PC-3 (cell line): ENCODE measurements at regions not wholly inside any gene's neighbourhood (a gene's known extent, or its start where the extent isn't known, plus 50 kb on each side); places are given as distances from the start of the nearest gene placed in this dataset.

Source experiments
- ATAC-seq: fragments of 200-7000 bp; cut with Tn5 transposase; 2 replicates; pipeline ENCODE4 v1.9.1; 2020; ENCODE audit warnings: mild to moderate bottlenecking, moderate library complexity
- BruUV-seq: library from RNA; stranded (reverse); fragments of 400-500 nt; replicated peaks from 2 replicates; lab custom pipeline; 2021; lab: Mats Ljungman, UMichigan
- CTCF ChIA-PET: fragments of 300-600 bp; sonication (Branson Sonifier 250); formaldehyde crosslinking; loops from one replicate; lab custom pipeline; 2022; ENCODE audit warnings: antibody characterized with exemption; lab: Charles Lee
- POLR2A ChIA-PET: fragments of 300-600 bp; sonication (Branson Sonifier 250); formaldehyde crosslinking; loops from one replicate; lab custom pipeline; 2022; ENCODE audit warnings: antibody characterized with exemption; ENCODE audit not compliant: unreplicated experiment; lab: Charles Lee
- DNase-seq: peaks from one replicate; pipeline ENCODE4 v3.0.0-alpha.2; 2015
- H2AFZ ChIP-seq: fragments of 300-600 bp; sonication (generic); 2 replicates; pipeline ENCODE4 v1.6.0; 2016; ENCODE audit warnings: antibody characterized with exemption, low read length
- H3F3A ChIP-seq: fragments of 300-600 bp; sonication (generic); one replicate; pipeline ENCODE4 v1.6.0; 2017; ENCODE audit warnings: antibody characterized with exemption, low read length, control low read depth, mild to moderate bottlenecking; ENCODE audit not compliant: unreplicated experiment
- H3K27ac ChIP-seq: fragments of 300-600 bp; sonication (generic); 2 replicates; pipeline ENCODE4 v1.5.1; 2016; ENCODE audit warnings: mild to moderate bottlenecking, low read length
- H3K27me3 ChIP-seq: fragments of 300-600 bp; sonication (generic); 2 replicates; pipeline ENCODE4 v1.6.1; 2016; ENCODE audit warnings: low read length, mixed read lengths
- H3K36me3 ChIP-seq: fragments of 300-600 bp; sonication (generic); 2 replicates; pipeline ENCODE4 v1.6.1; 2016; ENCODE audit warnings: low read depth, mixed run types, low read length, mixed read lengths
- H3K4me1 ChIP-seq: fragments of 300-600 bp; sonication (generic); 2 replicates; pipeline ENCODE4 v1.5.1; 2016; ENCODE audit warnings: low read length; ENCODE audit not compliant: insufficient read depth
- H3K4me2 ChIP-seq: fragments of 300-600 bp; sonication (generic); 2 replicates; pipeline ENCODE4 v1.6.0; 2016; ENCODE audit warnings: low read length
- H3K4me3 ChIP-seq: fragments of 300-600 bp; sonication (generic); 2 replicates; pipeline ENCODE4 v1.5.1; 2016; ENCODE audit warnings: mild to moderate bottlenecking, low read length, mixed read lengths
- H3K79me2 ChIP-seq: fragments of 300-600 bp; sonication (generic); 2 replicates; pipeline ENCODE4 v1.6.1; 2017; ENCODE audit warnings: low read length, mixed read lengths
- H3K9ac ChIP-seq: fragments of 300-600 bp; sonication (generic); 2 replicates; pipeline ENCODE4 v1.6.0; 2016; ENCODE audit warnings: mild to moderate bottlenecking, low read length
- H3K9me2 ChIP-seq: fragments of 300-600 bp; sonication (generic); replicated peaks from 2 replicates; pipeline ENCODE4 v1.6.1; 2016; ENCODE audit warnings: mixed run types, low read length, mixed read lengths
- H3K9me3 ChIP-seq: fragments of 300-600 bp; sonication (generic); 2 replicates; pipeline ENCODE4 v1.6.1; 2016; ENCODE audit warnings: low read length, mixed read lengths
- H4K20me1 ChIP-seq: fragments of 300-600 bp; sonication (generic); 2 replicates; pipeline ENCODE4 v1.6.1; 2016; ENCODE audit warnings: low read length, mixed read lengths
- CTCF ChIP-seq: fragments of 300-600 bp; sonication (generic); conservative IDR thresholded peaks from 2 replicates; pipeline ENCODE4 v1.5.1; 2017; ENCODE audit warnings: antibody characterized with exemption, low read depth, mild to moderate bottlenecking, low read length
- EZH2 ChIP-seq: fragments of 300-600 bp; sonication (generic); IDR thresholded peaks from one replicate; pipeline ENCODE4 v1.6.1; 2017; ENCODE audit warnings: antibody characterized with exemption, mild to moderate bottlenecking, low read length; ENCODE audit not compliant: unreplicated experiment
- EZH2phosphoT487 ChIP-seq: fragments of 300-600 bp; sonication (generic); IDR thresholded peaks from 2 replicates; pipeline ENCODE4 v1.6.1; 2018; ENCODE audit warnings: mild to moderate bottlenecking, antibody characterized with exemption, low read length, borderline replicate concordance
- intact Hi-C: fragments of 100-400 bp; cut with micrococcal nuclease; formaldehyde crosslinking; loops from 2 replicates; pipeline ENCODE4 v1.9.0; 2023

GRCh38 chr18:78719821-78720220, 259.8 kb upstream of the SALL3 start:
- Histone ChIP-seq H3K9me3 (no peaks in the 10 kb centered on the region), H3K4me2 (no peak overlapping the region), H3K9me2 (no peaks in the 10 kb centered on the region), H3K9ac (no peak overlapping the region), H2AFZ (no peak overlapping the region), H4K20me1 (no peaks in the 10 kb centered on the region), H3F3A (no peaks in the 10 kb centered on the region), H3K79me2 (no peaks in the 10 kb centered on the region), H3K4me3 (no peak overlapping the region), H3K27me3 (peaks cover 68% of the 10 kb centered on the region), H3K36me3 (no peaks in the 10 kb centered on the region), H3K27ac (no peak overlapping the region), H3K4me1 (no peaks in the 10 kb centered on the region)
- ATAC-seq (no peak), DNase-seq (no peak)
- no TSS peak for BruUV-seq
- ChIA-PET CTCF (no interaction called here), POLR2A (no interaction called here)
- no peak for TF ChIP-seq EZH2phosphoT487
- no peak for TF ChIP-seq EZH2
- TF ChIP-seq CTCF: no peak
- intact Hi-C loops: no loop called here

- no peak for TF ChIP-seq CTCF
- TF ChIP-seq EZH2phosphoT487: no peak
- no peak for TF ChIP-seq EZH2
- no peak for ATAC-seq
These were observed 259.0 kb upstream of the SALL3 start for GRCh38 chr18:78720456-78721237.

DNA sequence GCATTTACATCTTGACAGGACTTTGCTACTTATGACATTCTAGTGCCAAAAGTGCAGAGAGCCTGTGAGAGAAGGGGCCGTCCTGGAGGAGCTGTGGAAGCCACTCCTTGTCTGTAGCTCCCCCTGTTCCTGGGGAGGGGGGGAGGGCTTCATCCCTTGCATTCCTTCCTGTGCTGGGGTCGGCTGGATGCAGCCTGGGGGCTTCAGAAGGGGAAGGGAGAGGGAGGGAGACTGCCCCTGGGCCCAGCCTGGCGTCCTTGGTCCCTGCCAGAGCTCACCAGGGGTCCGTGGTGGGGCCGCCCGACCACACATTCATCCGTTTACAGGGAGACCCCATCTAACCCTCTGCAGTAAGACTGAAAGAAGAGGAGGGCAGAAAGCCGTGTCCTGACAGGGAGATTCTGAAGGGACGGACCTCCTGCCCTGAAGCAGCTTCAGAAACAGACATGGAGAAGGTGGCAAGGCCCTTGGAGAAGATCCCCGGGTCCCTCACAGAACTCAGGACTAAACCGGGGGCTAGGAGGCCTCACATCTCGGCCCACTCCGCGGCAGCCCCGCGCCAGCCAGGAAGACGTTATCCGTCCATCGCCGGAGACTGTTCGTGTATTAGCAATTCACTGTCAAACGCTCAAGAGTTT, 258.3 kb upstream of the SALL3 start:
- DNase-seq (no peak), ATAC-seq (no peak)
- H3K4me3 ChIP-seq: no peak overlapping the region
- ChIA-PET POLR2A (no interaction called here), CTCF (no interaction called here)
- no peaks in the 10 kb centered on the region for H4K20me1 ChIP-seq
- TF ChIP-seq EZH2 (no peak), CTCF (no peak), EZH2phosphoT487 (no peak)
- no peaks in the 10 kb centered on the region for H3F3A ChIP-seq
- no peak overlapping the region for H3K4me2 ChIP-seq
- no peaks in the 10 kb centered on the region for H3K9me2 ChIP-seq
- no peak overlapping the region for H3K27ac ChIP-seq
- no peaks in the 10 kb centered on the region for H3K9me3 ChIP-seq
- intact Hi-C loops: no loop called here
- no peak overlapping the region for H3K9ac ChIP-seq
- H3K79me2 ChIP-seq: no peaks in the 10 kb centered on the region
- no peaks in the 10 kb centered on the region for H3K36me3 ChIP-seq
- H3K4me1 ChIP-seq: no peaks in the 10 kb centered on the region
- H3K27me3 ChIP-seq: peaks cover 74% of the 10 kb centered on the region
- H2AFZ ChIP-seq: no peak overlapping the region
- BruUV-seq: no TSS peak

More at GRCh38 chr18:78720456-78721237, 259.0 kb upstream of the SALL3 start:
- Histone ChIP-seq H3K4me1 (no peaks in the 10 kb centered on the region), H3F3A (no peaks in the 10 kb centered on the region), H2AFZ (no peak overlapping the region), H4K20me1 (no peaks in the 10 kb centered on the region), H3K27ac (no peak overlapping the region), H3K9ac (no peak overlapping the region), H3K9me3 (no peaks in the 10 kb centered on the region), H3K27me3 (peaks cover 71% of the 10 kb centered on the region), H3K4me2 (no peak overlapping the region), H3K79me2 (no peaks in the 10 kb centered on the region), H3K4me3 (no peak overlapping the region), H3K36me3 (no peaks in the 10 kb centered on the region), H3K9me2 (no peaks in the 10 kb centered on the region)
- POLR2A ChIA-PET: no interaction called here
- no peak for DNase-seq
- CTCF ChIA-PET: no interaction called here
- intact Hi-C loops: no loop called here
- BruUV-seq: no TSS peak
